ENCODE measurements at regions not wholly inside any gene's neighbourhood (a gene's known extent, or its start where the extent isn't known, plus 50 kb on each side); places are given as distances from the start of the nearest gene placed in this dataset.

DNA sequence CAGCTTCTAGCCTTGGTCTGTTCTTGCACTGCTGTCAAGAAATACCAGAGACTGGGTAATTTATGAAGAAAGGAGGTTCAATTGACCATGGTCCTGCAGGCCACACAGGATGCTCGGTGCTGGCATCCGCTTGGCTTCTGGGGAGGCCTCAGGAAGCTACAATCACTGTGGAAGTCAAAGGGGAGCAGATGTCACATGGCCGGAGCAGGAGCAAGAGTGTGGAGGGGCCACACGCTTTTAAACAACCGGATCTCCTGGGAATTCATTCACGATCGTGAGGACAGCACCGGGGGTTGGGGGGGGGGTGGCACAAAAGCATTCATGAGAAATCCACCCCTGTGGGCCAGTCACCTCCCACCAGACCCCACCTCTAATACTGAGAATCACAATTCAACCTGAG, 850.4 kb upstream of the SALL3 start (continued):
- TF ChIP-seq, protein P1, sequence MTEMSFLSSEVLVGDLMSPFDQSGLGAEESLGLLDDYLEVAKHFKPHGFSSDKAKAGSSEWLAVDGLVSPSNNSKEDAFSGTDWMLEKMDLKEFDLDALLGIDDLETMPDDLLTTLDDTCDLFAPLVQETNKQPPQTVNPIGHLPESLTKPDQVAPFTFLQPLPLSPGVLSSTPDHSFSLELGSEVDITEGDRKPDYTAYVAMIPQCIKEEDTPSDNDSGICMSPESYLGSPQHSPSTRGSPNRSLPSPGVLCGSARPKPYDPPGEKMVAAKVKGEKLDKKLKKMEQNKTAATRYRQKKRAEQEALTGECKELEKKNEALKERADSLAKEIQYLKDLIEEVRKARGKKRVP (CRISPR knock-in tag; IDR thresholded peaks at IDR 0.05) = no peak

DNA sequence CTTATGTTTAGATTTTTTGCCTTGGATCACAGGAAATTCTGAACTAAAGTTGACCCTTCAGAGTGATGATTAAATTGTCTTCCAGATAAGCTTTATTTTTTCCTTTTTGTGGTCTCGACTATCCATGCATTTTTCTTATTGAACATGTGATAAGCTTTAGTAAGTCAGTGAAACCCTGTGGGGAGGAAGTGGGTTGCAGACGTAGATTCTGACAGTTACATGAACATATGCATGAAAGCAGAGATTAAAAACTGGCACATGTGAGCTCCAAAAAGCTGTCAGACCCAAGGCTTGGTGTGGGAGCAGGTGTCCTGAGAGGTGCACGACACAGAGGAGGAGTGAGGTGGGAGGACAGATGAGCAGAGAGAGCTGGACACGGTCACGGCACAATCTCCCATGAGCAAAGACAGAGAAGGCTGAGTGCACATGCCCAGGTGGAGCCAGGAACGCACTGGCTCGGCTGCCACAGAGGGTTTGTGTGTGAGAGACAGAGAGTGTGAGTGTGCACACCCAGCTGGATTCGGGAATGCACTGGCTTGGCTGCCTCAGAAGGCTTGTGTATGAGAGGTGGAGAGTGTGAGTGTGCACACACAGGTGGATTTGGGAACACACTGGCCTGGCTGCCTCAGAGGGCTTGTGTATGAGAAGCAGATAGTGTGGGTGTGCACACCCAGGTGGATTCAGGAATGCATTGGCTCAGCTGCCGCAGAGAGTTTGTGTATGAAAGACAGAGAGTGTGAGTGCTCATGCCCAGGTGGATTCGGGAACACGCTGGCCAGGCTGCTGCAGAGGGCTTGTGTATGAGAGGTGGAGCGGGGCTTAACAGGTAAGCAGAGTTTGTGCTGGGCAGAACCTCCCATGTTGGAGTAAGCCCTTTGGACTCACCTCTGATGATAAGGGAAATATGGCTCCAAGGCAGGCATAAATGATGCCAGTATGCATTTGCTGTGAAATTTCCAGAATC, 849.1 kb upstream of the SALL3 start:
- peaks cover 1 to 13% of the 10 kb centered on the region in 2 experiments; a peak in 4 of 5 replicates for H3K27me3 ChIP-seq (ENCODE audit: control insufficient read depth in 1 of 2, insufficient read depth in 2 of 2, low read length in 2 of 2)
- in situ Hi-C loops (cut with HindIII; ENCODE audit: extremely low pct_ligation_motif_present, low pct_unique_long_range_greater_than_20kb) = no loop called here
- no peak for ATAC-seq
- H3K4me2 ChIP-seq (ENCODE audit: low read depth, low read length) = no peak overlapping the region
- intact Hi-C loops (cut with micrococcal nuclease; ENCODE audit: unreplicated experiment) = no loop called here
- no peaks in the 10 kb centered on the region for H3K4me1 ChIP-seq (ENCODE audit: insufficient read depth, low read length)
- H3K4me3 ChIP-seq (replicated peaks in 1 of 3; ENCODE audit: insufficient read depth in 1 of 3, low read depth in 2 of 3, low read length in 3 of 3) = no peak overlapping the region
- H3K9me3 ChIP-seq (ENCODE audit: low read length) = no peaks in the 10 kb centered on the region
- 12% methylated on average over 12 of the region's 12 CpGs for WGBS (ENCODE audit: low lambda C conversion rate)
- H2AFZ ChIP-seq (ENCODE audit: low read length) = no peak overlapping the region
- no TSS peak for BruUV-seq (replicated peaks)
- no peak for FAIRE-seq
- CTCF ChIA-PET (ENCODE audit: low intra/inter-chr PET ratio, low total read pairs) = no interaction called here
- no peaks in the 10 kb centered on the region for H3K36me3 ChIP-seq (replicated peaks in 1 of 2; ENCODE audit: control insufficient read depth in 1 of 2, insufficient read depth in 2 of 2, low read length in 2 of 2)
- POLR2A ChIA-PET = no interaction called here
- H3K27ac ChIP-seq (ENCODE audit: extremely low read length, insufficient read depth, low read length) = no peak overlapping the region
- no peaks in the 10 kb centered on the region for H3K79me2 ChIP-seq (ENCODE audit: insufficient read depth, low read length)
- H3K9ac ChIP-seq (ENCODE audit: insufficient read depth, low read depth, low read length) = no peak overlapping the region
- DNase-seq (ENCODE audit: low spot score) = no peak
- no peaks in the 10 kb centered on the region for H4K20me1 ChIP-seq (ENCODE audit: insufficient read depth, low read length)
- TF ChIP-seq IRX3 (CRISPR knock-in tag; IDR thresholded peaks at IDR 0.05; ENCODE audit: borderline replicate concordance, low read depth) = no peak
- TF ChIP-seq, protein P2, sequence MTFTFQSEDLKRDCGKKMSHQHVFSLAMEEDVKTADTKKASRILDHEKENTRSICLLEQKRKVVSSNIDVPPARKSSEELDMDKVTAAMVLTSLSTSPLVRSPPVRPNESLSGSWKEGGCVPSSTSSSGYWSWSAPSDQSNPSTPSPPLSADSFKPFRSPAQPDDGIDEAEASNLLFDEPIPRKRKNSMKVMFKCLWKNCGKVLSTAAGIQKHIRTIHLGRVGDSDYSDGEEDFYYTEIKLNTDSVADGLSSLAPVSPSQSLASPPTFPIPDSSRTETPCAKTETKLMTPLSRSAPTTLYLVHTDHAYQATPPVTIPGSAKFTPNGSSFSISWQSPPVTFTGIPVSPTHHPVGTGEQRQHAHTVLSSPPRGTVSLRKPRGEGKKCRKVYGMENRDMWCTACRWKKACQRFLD (CRISPR knock-in tag; IDR thresholded peaks at IDR 0.05; ENCODE audit: borderline replicate concordance) = no peak
- TF ChIP-seq MEIS2 (CRISPR knock-in tag; IDR thresholded peaks at IDR 0.05) = no peak
- no peak for TF ChIP-seq THAP11 (CRISPR knock-in tag; IDR thresholded peaks at IDR 0.05)
- no peak for TF ChIP-seq RXRB (CRISPR knock-in tag; IDR thresholded peaks at IDR 0.05; ENCODE audit: borderline replicate concordance)
- no peak for TF ChIP-seq ZNF558 (CRISPR knock-in tag; IDR thresholded peaks at IDR 0.05; ENCODE audit: borderline replicate concordance)
- TF ChIP-seq TBP (CRISPR knock-in tag; IDR thresholded peaks at IDR 0.05) = no peak
- no peak for TF ChIP-seq FOSL1 (CRISPR knock-in tag; IDR thresholded peaks at IDR 0.05; ENCODE audit: borderline replicate concordance)
- TF ChIP-seq HNRNPK (IDR thresholded peaks at IDR 0.05; ENCODE audit: low read depth, low read length, poor library complexity, severe bottlenecking) = no peak
- TF ChIP-seq CREB3 (CRISPR knock-in tag; IDR thresholded peaks at IDR 0.05) = no peak
- TF ChIP-seq, protein P3, sequence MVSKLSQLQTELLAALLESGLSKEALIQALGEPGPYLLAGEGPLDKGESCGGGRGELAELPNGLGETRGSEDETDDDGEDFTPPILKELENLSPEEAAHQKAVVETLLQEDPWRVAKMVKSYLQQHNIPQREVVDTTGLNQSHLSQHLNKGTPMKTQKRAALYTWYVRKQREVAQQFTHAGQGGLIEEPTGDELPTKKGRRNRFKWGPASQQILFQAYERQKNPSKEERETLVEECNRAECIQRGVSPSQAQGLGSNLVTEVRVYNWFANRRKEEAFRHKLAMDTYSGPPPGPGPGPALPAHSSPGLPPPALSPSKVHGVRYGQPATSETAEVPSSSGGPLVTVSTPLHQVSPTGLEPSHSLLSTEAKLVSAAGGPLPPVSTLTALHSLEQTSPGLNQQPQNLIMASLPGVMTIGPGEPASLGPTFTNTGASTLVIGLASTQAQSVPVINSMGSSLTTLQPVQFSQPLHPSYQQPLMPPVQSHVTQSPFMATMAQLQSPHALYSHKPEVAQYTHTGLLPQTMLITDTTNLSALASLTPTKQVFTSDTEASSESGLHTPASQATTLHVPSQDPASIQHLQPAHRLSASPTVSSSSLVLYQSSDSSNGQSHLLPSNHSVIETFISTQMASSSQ (IDR thresholded peaks at IDR 0.05; ENCODE audit: low read depth) = no peak
- TF ChIP-seq, protein P3 (CRISPR knock-in tag; IDR thresholded peaks at IDR 0.05; ENCODE audit: borderline replicate concordance) = no peak
- no peak for TF ChIP-seq FIP1L1 (IDR thresholded peaks at IDR 0.05; ENCODE audit: borderline replicate concordance, insufficient read depth, low read depth, low read length)

Data from HepG2 (cell line).